Liver (tissue), 7 donors: ENCODE measurements at regions not wholly inside any gene's neighbourhood (a gene's known extent, or its start where the extent isn't known, plus 50 kb on each side); places are given as distances from the start of the nearest gene placed in this dataset.
"Not testable (repeated sequence)": the region's sequence is repeated elsewhere in the genome, so short reads cannot be mapped to it uniquely, and the experiment has no call there.

Source experiments
- DNase-seq: peaks from one replicate; pipeline ENCODE4 v3.0.0-alpha.2; 2017; ENCODE audit warnings: low spot score
- H3K27ac ChIP-seq, 2 donors: one replicate each; pipeline ENCODE4 v1.7.0; 2013; ENCODE audit warnings: inconsistent platforms in 2 of 2, low read length in 2 of 2, control low read depth in 1 of 2, low read depth in 1 of 2, mild to moderate bottlenecking in 1 of 2
- H3K27me3 ChIP-seq, 4 donors: one replicate each; pipeline versions ENCODE4 v1.6.1 to v1.7.0; 2013; ENCODE audit warnings: low read length in 3 of 4, inconsistent platforms in 1 of 4, mild to moderate bottlenecking in 1 of 4, moderate library complexity in 1 of 4; ENCODE audit not compliant: control insufficient read depth in 4 of 4, insufficient read depth in 4 of 4
- H3K36me3 ChIP-seq, 4 donors: one replicate each; pipeline versions ENCODE4 v1.6.1 to v1.7.0; 2013; ENCODE audit warnings: low read length in 3 of 4, mild to moderate bottlenecking in 3 of 4, low read depth in 1 of 4, moderate library complexity in 1 of 4; ENCODE audit not compliant: control insufficient read depth in 4 of 4, insufficient read depth in 3 of 4
- H3K4me1 ChIP-seq, 4 donors: one replicate each; pipeline versions ENCODE4 v1.6.1 to v1.7.0; 2013; ENCODE audit warnings: low read length in 3 of 4, mild to moderate bottlenecking in 3 of 4, moderate library complexity in 1 of 4; ENCODE audit not compliant: control insufficient read depth in 4 of 4, insufficient read depth in 4 of 4
- H3K4me3 ChIP-seq, 3 donors: one replicate each; pipeline versions ENCODE4 v1.6.1 to v1.7.0; 2013; ENCODE audit warnings: low read length in 3 of 3, control low read depth in 1 of 3, low read depth in 1 of 3, mild to moderate bottlenecking in 1 of 3
- H3K9ac ChIP-seq, 2 donors: one replicate each; pipeline ENCODE4 v1.7.0; 2013; ENCODE audit warnings: low read length in 2 of 2, mild to moderate bottlenecking in 2 of 2, moderate library complexity in 2 of 2, control low read depth in 1 of 2, low read depth in 1 of 2
- H3K9me3 ChIP-seq, 4 donors: one replicate each; pipeline versions ENCODE4 v1.6.1 to v1.7.0; 2013; ENCODE audit warnings: low read length in 3 of 4; ENCODE audit not compliant: control insufficient read depth in 4 of 4
- FOXA1 ChIP-seq: IDR thresholded peaks from 2 replicates; pipeline ENCODE4 v1.6.1; 2016; ENCODE audit warnings: antibody characterized with exemption
- FOXA2 ChIP-seq: IDR thresholded peaks from 2 replicates; pipeline ENCODE4 v1.6.1; 2016; ENCODE audit warnings: antibody characterized with exemption
- RAD21 ChIP-seq, 2 donors: IDR thresholded peaks; 2 replicates each; pipeline ENCODE4 v1.6.1; 2016; ENCODE audit warnings: antibody characterized with exemption in 2 of 2, mild to moderate bottlenecking in 2 of 2
- RXRA ChIP-seq, 2 donors: IDR thresholded peaks; 2 replicates each; pipeline ENCODE4 v1.6.1; 2017 to 2018; ENCODE audit warnings: antibody characterized with exemption in 2 of 2, mild to moderate bottlenecking in 1 of 2
- SP1 ChIP-seq: IDR thresholded peaks from 2 replicates; pipeline ENCODE4 v1.6.1; 2018; ENCODE audit warnings: antibody characterized with exemption, mild to moderate bottlenecking
- TAF1 ChIP-seq: conservative IDR thresholded peaks from 2 replicates; pipeline ENCODE4 v1.6.1; 2016; ENCODE audit warnings: antibody characterized with exemption, mild to moderate bottlenecking
- ZBTB33 ChIP-seq: IDR thresholded peaks from 2 replicates; pipeline ENCODE4 v1.6.1; 2016; ENCODE audit warnings: antibody characterized with exemption
- WGBS: extraction: QIAGEN DNeasy Blood & Tissue Kit; methylation state at CpG from one replicate; pipeline ENCODE4 v1.1.7; 2013; 5-methylcytosine and 5-hydroxymethylcytosine counted together
- donor health status: healthy.
- donor health status: healthy.
- donor health status: healthy.
- donor health status: healthy.

GRCh38 chr10:53033396-53033795 is 260.8 kb upstream of the MBL2 start:
- no peaks in the 10 kb centered on the region for H3K4me1 ChIP-seq
- 90% methylated on average over 2 of the region's 2 CpGs for WGBS
- H3K9ac ChIP-seq, result no peak overlapping the region
- H3K36me3 ChIP-seq, result no peaks in the 10 kb centered on the region
- no peak overlapping the region for H3K4me3 ChIP-seq
- TF ChIP-seq TAF1 (no peak), FOXA1 (no peak), RAD21 (IDR thresholded peaks at IDR 0.05) (no peak), RXRA (IDR thresholded peaks at IDR 0.05) (no peak), FOXA2 (no peak), ZBTB33 (no peak), SP1 (no peak)
- H3K9me3 ChIP-seq, result no peaks in the 10 kb centered on the region
- H3K27me3 ChIP-seq, result no peaks in the 10 kb centered on the region
- no peak overlapping the region for H3K27ac ChIP-seq
- no peak for DNase-seq

GRCh38 chr10:53029872-53030849 is 257.6 kb upstream of the MBL2 start:
- not testable (repeated sequence) for DNase-seq, H3K36me3 ChIP-seq, H3K27me3 ChIP-seq, H3K4me1 ChIP-seq, H3K9ac ChIP-seq, H3K27ac ChIP-seq, H3K9me3 ChIP-seq, H3K4me3 ChIP-seq
- WGBS, result 53% methylated on average over 8 of the region's 8 CpGs

GRCh38 chr10:53029449-53029848 is 256.9 kb upstream of the MBL2 start:
- Histone ChIP-seq H3K9me3 (no peaks in the 10 kb centered on the region), H3K4me3 (no peak overlapping the region), H3K4me1 (no peaks in the 10 kb centered on the region), H3K27ac (no peak overlapping the region), H3K9ac (no peak overlapping the region), H3K36me3 (no peaks in the 10 kb centered on the region), H3K27me3 (no peaks in the 10 kb centered on the region)
- no peak for DNase-seq
- no peak for TF ChIP-seq FOXA1
- no peak for TF ChIP-seq TAF1
- WGBS, result 96% methylated on average over 9 of the region's 9 CpGs

GRCh38 chr10:53025765-53026164 is 253.2 kb upstream of the MBL2 start:
- H3K27ac ChIP-seq, H3K27me3 ChIP-seq, H3K9me3 ChIP-seq, H3K4me3 ChIP-seq, H3K36me3 ChIP-seq, H3K4me1 ChIP-seq, DNase-seq, H3K9ac ChIP-seq: not testable (repeated sequence)
- WGBS, result 80% methylated on average over 6 of the region's 6 CpGs
